ENCODE measurements at regions not wholly inside any gene's neighbourhood (a gene's known extent, or its start where the extent isn't known, plus 50 kb on each side); places are given as distances from the start of the nearest gene placed in this dataset.

DNA sequence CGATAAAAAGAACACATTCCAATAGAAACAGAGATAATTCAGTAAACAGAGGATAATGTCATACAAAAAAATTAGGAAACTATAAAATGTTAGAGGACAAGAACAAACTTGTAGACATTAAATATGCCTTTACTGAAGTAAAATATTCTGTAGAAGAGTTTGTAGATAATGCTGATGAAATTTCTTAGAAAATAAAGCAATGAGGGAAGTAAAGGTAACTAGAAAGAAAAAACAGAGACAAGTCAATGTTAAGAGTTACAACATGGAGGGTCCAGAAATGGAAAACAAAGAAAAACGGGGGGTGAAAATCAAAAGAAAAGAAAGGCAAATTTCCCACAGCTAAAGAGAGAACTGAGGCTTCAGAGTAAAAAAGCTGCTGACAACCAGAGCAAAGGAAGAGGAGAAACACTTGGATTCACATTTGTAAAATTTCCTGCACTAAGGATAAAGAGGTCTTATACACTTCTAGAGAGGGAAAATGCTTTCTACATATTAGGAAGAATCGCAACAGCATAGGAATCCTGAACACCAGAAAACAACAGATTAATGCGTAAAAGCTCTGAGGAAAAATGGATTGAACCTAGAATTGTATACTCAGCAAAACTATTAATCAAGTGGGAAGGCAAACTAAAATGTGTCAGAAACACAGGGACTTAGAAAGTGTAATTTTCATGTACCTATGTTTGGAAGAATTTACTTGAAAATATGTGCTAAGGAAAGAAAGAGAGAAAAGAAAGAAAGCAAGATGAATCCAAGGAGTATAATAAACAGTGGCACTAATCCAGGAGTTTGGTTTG is 55.0 kb upstream of the AGR3 start:
- H3K79me1 ChIP-seq (ENCODE audit: insufficient read depth, low read depth, low read length, poor library complexity, severe bottlenecking), result no peaks in the 10 kb centered on the region
- Mint-ChIP-seq H3K4me3 (no peak overlapping the region), H3K27ac (no peak overlapping the region), H3K27me3 (ENCODE audit: low read depth) (no peaks in the 10 kb centered on the region; the same call in 1 of the 2 replicates), H3K4me1 (0 out of 4 replicates have a peak, but pooled peaks cover 2 to 3% of the 10 kb centered on the region in 2 experiments), H3K9me3 (peaks cover 1 to 3% of the 10 kb centered on the region in 2 experiments; a peak in 2 of 5 replicates), H3K36me3 (ENCODE audit: insufficient read depth in 1 of 3, low read depth in 3 of 3) (peaks cover 0 to 3% (median under 1%) of the 10 kb centered on the region in 3 experiments; a peak in 4 of 7 replicates)
- no peak overlapping the region for H3K18ac ChIP-seq (ENCODE audit: insufficient read length, low read depth, low read length)
- no peaks in the 10 kb centered on the region for H3K27me3 ChIP-seq (ENCODE audit: insufficient read depth, low read length)
- H3K9ac ChIP-seq (ENCODE audit: extremely low read depth, insufficient read length, low read length), result no peak overlapping the region
- no peak overlapping the region for H3K4me2 ChIP-seq (ENCODE audit: insufficient read depth, insufficient read length, low read length)
- H3K4ac ChIP-seq (ENCODE audit: low read depth, low read length), result no peak overlapping the region
- H2AK5ac ChIP-seq (ENCODE audit: insufficient read length, low read length), result no peak overlapping the region
- no peak overlapping the region for H3T11ph ChIP-seq (ENCODE audit: low read length)
- H3K9me3 ChIP-seq (ENCODE audit: control insufficient read depth, low read depth, low read length), result no peaks in the 10 kb centered on the region
- WGBS (ENCODE audit: extremely low coverage, insufficient read length, low lambda C conversion rate), result no CpG with 5 or more reads among the region's 4 CpGs
- H3K23me2 ChIP-seq (ENCODE audit: insufficient read length, low read depth, low read length, poor library complexity, severe bottlenecking), result no peaks in the 10 kb centered on the region
- no peak overlapping the region for H3K56ac ChIP-seq (ENCODE audit: insufficient read length, low read depth, low read length)
- no peak overlapping the region for H2BK5ac ChIP-seq (ENCODE audit: insufficient read length, low read length)
- H3K14ac ChIP-seq (ENCODE audit: insufficient read depth, low read length), result no peak overlapping the region
- no peaks in the 10 kb centered on the region for H3K79me2 ChIP-seq (ENCODE audit: insufficient read depth, low read length)
- H2AFZ ChIP-seq (ENCODE audit: low read length), result no peak overlapping the region
- H4K20me1 ChIP-seq (ENCODE audit: control insufficient read depth, insufficient read depth, insufficient read length), result no peaks in the 10 kb centered on the region
- H3K27ac ChIP-seq (ENCODE audit: insufficient read length, low read depth, low read length), result no peak overlapping the region
- no peak overlapping the region for H3K23ac ChIP-seq (ENCODE audit: insufficient read length, low read depth, low read length)
- no peak overlapping the region for H4K5ac ChIP-seq (ENCODE audit: insufficient read length, low read depth, low read length)
- no peak overlapping the region for H2BK15ac ChIP-seq (ENCODE audit: low read depth, low read length)
- TF ChIP-seq, protein P1, sequence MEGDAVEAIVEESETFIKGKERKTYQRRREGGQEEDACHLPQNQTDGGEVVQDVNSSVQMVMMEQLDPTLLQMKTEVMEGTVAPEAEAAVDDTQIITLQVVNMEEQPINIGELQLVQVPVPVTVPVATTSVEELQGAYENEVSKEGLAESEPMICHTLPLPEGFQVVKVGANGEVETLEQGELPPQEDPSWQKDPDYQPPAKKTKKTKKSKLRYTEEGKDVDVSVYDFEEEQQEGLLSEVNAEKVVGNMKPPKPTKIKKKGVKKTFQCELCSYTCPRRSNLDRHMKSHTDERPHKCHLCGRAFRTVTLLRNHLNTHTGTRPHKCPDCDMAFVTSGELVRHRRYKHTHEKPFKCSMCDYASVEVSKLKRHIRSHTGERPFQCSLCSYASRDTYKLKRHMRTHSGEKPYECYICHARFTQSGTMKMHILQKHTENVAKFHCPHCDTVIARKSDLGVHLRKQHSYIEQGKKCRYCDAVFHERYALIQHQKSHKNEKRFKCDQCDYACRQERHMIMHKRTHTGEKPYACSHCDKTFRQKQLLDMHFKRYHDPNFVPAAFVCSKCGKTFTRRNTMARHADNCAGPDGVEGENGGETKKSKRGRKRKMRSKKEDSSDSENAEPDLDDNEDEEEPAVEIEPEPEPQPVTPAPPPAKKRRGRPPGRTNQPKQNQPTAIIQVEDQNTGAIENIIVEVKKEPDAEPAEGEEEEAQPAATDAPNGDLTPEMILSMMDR (conservative IDR thresholded peaks at IDR 0.05), result no peak
- H4K91ac ChIP-seq (ENCODE audit: insufficient read length, low read depth, low read length), result no peak overlapping the region
- no peak overlapping the region for H2BK120ac ChIP-seq (ENCODE audit: low read depth, low read length, poor library complexity, severe bottlenecking)
- no peaks in the 10 kb centered on the region for H3K4me1 ChIP-seq (ENCODE audit: insufficient read depth, low read length)
- no peak overlapping the region for H2BK12ac ChIP-seq (ENCODE audit: insufficient read length, low read depth, low read length)
- H4K8ac ChIP-seq (replicated peaks; ENCODE audit: insufficient read length, low read depth, low read length), result no peak overlapping the region
- no peak for DNase-seq
- H2BK20ac ChIP-seq (ENCODE audit: low read depth, low read length, poor library complexity, severe bottlenecking), result no peak overlapping the region
